ENCODE measurements at regions not wholly inside any gene's neighbourhood (a gene's known extent, or its start where the extent isn't known, plus 50 kb on each side); places are given as distances from the start of the nearest gene placed in this dataset.
A peak's percentile ranks its signal among the peaks of the same experiment; 100 is the strongest.

DNA sequence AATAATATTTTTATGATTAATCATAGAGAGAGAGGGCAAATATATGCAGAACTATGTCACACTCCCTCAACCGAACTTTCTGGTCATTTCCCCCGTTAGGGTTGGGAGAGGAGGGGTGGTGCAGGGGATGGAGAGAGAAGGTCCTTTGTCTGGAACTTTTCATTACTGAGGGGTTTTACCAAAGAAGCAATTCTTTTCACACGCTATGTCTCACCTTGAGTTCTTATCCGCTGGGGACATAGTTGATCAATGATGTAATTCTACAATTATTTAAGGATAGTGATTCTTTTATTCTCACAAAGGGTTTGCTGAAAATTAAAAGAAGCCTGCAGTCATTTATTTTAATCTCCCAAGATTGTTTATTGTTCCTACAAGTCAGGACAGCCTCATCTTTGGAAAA lies 98.3 kb upstream of the RUNX1 start:
- WGBS, 2 donors: 89 to 94% methylated on average over 4 of the region's 4 CpGs
- H3K4me3 ChIP-seq (replicated peaks in 1 of 3): no peak overlapping the region
- intact Hi-C loops (cut with DNase I): no loop called here

GRCh38 chr21:35145626-35146233 lies 96.6 kb upstream of the RUNX1 start:
- no peak overlapping the region for H3K4me3 ChIP-seq (replicated peaks in 1 of 3)
- no peaks in the 10 kb centered on the region for H3K36me3 ChIP-seq
- 44 to 57% methylated on average over 3 of the region's 3 CpGs for WGBS, 2 donors
- H3K4me1 ChIP-seq: no peaks in the 10 kb centered on the region
- H3K27ac ChIP-seq: no peak overlapping the region
- no peaks in the 10 kb centered on the region for H3K27me3 ChIP-seq
- DNase-seq: peak; percentile 5 to 10
- no peaks in the 10 kb centered on the region for H3K9me3 ChIP-seq
- intact Hi-C loops (cut with DNase I): no loop called here
- no peak for TF ChIP-seq POLR2A (IDR thresholded peaks at IDR 0.05)
- TF ChIP-seq, protein P1, sequence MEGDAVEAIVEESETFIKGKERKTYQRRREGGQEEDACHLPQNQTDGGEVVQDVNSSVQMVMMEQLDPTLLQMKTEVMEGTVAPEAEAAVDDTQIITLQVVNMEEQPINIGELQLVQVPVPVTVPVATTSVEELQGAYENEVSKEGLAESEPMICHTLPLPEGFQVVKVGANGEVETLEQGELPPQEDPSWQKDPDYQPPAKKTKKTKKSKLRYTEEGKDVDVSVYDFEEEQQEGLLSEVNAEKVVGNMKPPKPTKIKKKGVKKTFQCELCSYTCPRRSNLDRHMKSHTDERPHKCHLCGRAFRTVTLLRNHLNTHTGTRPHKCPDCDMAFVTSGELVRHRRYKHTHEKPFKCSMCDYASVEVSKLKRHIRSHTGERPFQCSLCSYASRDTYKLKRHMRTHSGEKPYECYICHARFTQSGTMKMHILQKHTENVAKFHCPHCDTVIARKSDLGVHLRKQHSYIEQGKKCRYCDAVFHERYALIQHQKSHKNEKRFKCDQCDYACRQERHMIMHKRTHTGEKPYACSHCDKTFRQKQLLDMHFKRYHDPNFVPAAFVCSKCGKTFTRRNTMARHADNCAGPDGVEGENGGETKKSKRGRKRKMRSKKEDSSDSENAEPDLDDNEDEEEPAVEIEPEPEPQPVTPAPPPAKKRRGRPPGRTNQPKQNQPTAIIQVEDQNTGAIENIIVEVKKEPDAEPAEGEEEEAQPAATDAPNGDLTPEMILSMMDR (IDR thresholded peaks at IDR 0.05): no peak

More for the DNA sequence above, 98.3 kb upstream of the RUNX1 start:
- Histone ChIP-seq H3K27ac (no peak overlapping the region), H3K9me3 (no peaks in the 10 kb centered on the region), H3K4me1 (no peaks in the 10 kb centered on the region), H3K36me3 (no peaks in the 10 kb centered on the region), H3K27me3 (no peaks in the 10 kb centered on the region)
- no peak for DNase-seq
- TF ChIP-seq, protein P1 (IDR thresholded peaks at IDR 0.05): no peak
- TF ChIP-seq POLR2A (IDR thresholded peaks at IDR 0.05): no peak

DNA sequence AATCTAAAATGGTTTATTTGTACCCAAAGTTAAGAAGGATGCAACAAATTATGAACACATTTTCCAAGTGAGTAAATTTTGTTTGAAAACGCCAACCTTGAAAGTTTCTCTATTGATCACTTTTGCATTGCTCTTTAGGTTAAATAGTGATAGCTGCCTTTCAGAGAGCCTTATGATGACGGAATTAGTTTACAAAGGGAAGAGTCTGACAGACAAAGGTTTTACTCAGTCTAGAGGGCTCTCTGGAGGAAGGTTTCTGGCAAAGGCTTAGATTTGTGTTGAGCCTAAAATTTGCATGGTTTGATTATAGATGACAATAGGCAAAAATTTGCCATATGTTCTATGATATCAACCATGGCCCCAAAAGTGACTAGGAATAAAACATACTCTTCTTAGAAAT lies 95.9 kb upstream of the RUNX1 start:
- WGBS, 2 donors: 72 to 84% methylated on average over 2 of the region's 2 CpGs
- Histone ChIP-seq H3K27me3 (no peaks in the 10 kb centered on the region), H3K36me3 (no peaks in the 10 kb centered on the region), H3K4me3 (replicated peaks in 1 of 3) (no peak overlapping the region), H3K4me1 (no peaks in the 10 kb centered on the region), H3K9me3 (no peaks in the 10 kb centered on the region), H3K27ac (no peak overlapping the region)
- intact Hi-C loops (cut with DNase I): no loop called here
- no peak for DNase-seq
- TF ChIP-seq, protein P1 (IDR thresholded peaks at IDR 0.05): no peak
- no peak for TF ChIP-seq POLR2A (IDR thresholded peaks at IDR 0.05)

- Histone ChIP-seq H3K27me3 (no peaks in the 10 kb centered on the region), H3K4me1 (no peaks in the 10 kb centered on the region), H3K36me3 (no peaks in the 10 kb centered on the region), H3K27ac (no peak overlapping the region), H3K4me3 (replicated peaks in 1 of 3) (no peak overlapping the region), H3K9me3 (no peaks in the 10 kb centered on the region)
- intact Hi-C loops (cut with DNase I): no loop called here
- 75 to 90% methylated on average over 1 of the region's 1 CpG for WGBS, 2 donors
- TF ChIP-seq, protein P1 (IDR thresholded peaks at IDR 0.05): no peak
- no peak for TF ChIP-seq POLR2A (IDR thresholded peaks at IDR 0.05)
- DNase-seq: no peak
Observed at GRCh38 chr21:35142036-35142815, 93.1 kb upstream of the RUNX1 start.

GRCh38 chr21:35139382-35139715 lies 90.2 kb upstream of the RUNX1 start:
- H3K36me3 ChIP-seq: no peaks in the 10 kb centered on the region
- H3K9me3 ChIP-seq: no peaks in the 10 kb centered on the region
- H3K27ac ChIP-seq: no peak overlapping the region
- no peaks in the 10 kb centered on the region for H3K27me3 ChIP-seq
- intact Hi-C loops (cut with DNase I): no loop called here
- H3K4me3 ChIP-seq (replicated peaks in 1 of 3): no peak overlapping the region
- no peak for DNase-seq
- WGBS, 2 donors: 80 to 83% methylated on average over 4 of the region's 4 CpGs
- TF ChIP-seq, protein P1 (IDR thresholded peaks at IDR 0.05): no peak
- no peak for TF ChIP-seq POLR2A (IDR thresholded peaks at IDR 0.05)
- no peaks in the 10 kb centered on the region for H3K4me1 ChIP-seq

Data from thyroid gland (tissue), 4 donors.